ENCODE measurements at regions not wholly inside any gene's neighbourhood (a gene's known extent, or its start where the extent isn't known, plus 50 kb on each side); places are given as distances from the start of the nearest gene placed in this dataset.
"Not testable (repeated sequence)": the region's sequence is repeated elsewhere in the genome, so short reads cannot be mapped to it uniquely, and the experiment has no call there.

- Histone ChIP-seq H3K9me3 (ENCODE audit: control insufficient read depth in 1 of 2, low read length in 2 of 2) (peaks cover 0 to 3% of the 10 kb centered on the region in 2 donors), H3K27ac (ENCODE audit: low read depth, low read length) (no peak overlapping the region), H3K4me1 (ENCODE audit: control insufficient read depth in 1 of 2, insufficient read depth in 2 of 2, low read length in 2 of 2) (no peaks in the 10 kb centered on the region), H3K4me3 (ENCODE audit: low read depth in 1 of 2, low read length in 2 of 2) (no peak overlapping the region), H3K36me3 (ENCODE audit: control insufficient read depth in 1 of 2, insufficient read depth in 2 of 2, low read length in 2 of 2) (no peaks in the 10 kb centered on the region), H3K9ac (ENCODE audit: low read depth in 1 of 2, low read length in 2 of 2) (no peak overlapping the region), H3K27me3 (ENCODE audit: control insufficient read depth in 1 of 2, insufficient read depth in 2 of 2, low read length in 2 of 2) (no peaks in the 10 kb centered on the region)
These were observed 1498.8 kb downstream of the SLITRK5 start for GRCh38 chr13:89169951-89170350.

- Histone ChIP-seq H3K27me3 (ENCODE audit: control insufficient read depth in 1 of 2, insufficient read depth in 2 of 2, low read length in 2 of 2) (no peaks in the 10 kb centered on the region), H3K4me3 (ENCODE audit: low read depth in 1 of 2, low read length in 2 of 2) (no peak overlapping the region), H3K36me3 (ENCODE audit: control insufficient read depth in 1 of 2, insufficient read depth in 2 of 2, low read length in 2 of 2) (no peaks in the 10 kb centered on the region), H3K27ac (ENCODE audit: low read depth, low read length) (no peak overlapping the region), H3K9ac (ENCODE audit: low read depth in 1 of 2, low read length in 2 of 2) (no peak overlapping the region), H3K4me1 (ENCODE audit: control insufficient read depth in 1 of 2, insufficient read depth in 2 of 2, low read length in 2 of 2) (no peaks in the 10 kb centered on the region), H3K9me3 (ENCODE audit: control insufficient read depth in 1 of 2, low read length in 2 of 2) (peaks cover 19 to 20% of the 10 kb centered on the region in 2 donors)
These were observed 1509.9 kb downstream of the SLITRK5 start for GRCh38 chr13:89181041-89181440.

- Histone ChIP-seq H3K4me1 (ENCODE audit: control insufficient read depth in 1 of 2, insufficient read depth in 2 of 2, low read length in 2 of 2) (no peaks in the 10 kb centered on the region), H3K27me3 (ENCODE audit: control insufficient read depth in 1 of 2, insufficient read depth in 2 of 2, low read length in 2 of 2) (no peaks in the 10 kb centered on the region), H3K9ac (ENCODE audit: low read depth in 1 of 2, low read length in 2 of 2) (no peak overlapping the region), H3K36me3 (ENCODE audit: control insufficient read depth in 1 of 2, insufficient read depth in 2 of 2, low read length in 2 of 2) (no peaks in the 10 kb centered on the region), H3K4me3 (ENCODE audit: low read depth in 1 of 2, low read length in 2 of 2) (no peak overlapping the region), H3K9me3 (ENCODE audit: control insufficient read depth in 1 of 2, low read length in 2 of 2) (no peaks in the 10 kb centered on the region), H3K27ac (ENCODE audit: low read depth, low read length) (no peak overlapping the region)
These were observed 1528.0 kb downstream of the SLITRK5 start for GRCh38 chr13:89199138-89199537.

GRCh38 chr13:89204435-89204834, 1533.3 kb downstream of the SLITRK5 start:
- Histone ChIP-seq H3K27ac (ENCODE audit: low read depth, low read length) (no peak overlapping the region), H3K4me3 (ENCODE audit: low read depth in 1 of 2, low read length in 2 of 2) (no peak overlapping the region), H3K4me1 (ENCODE audit: control insufficient read depth in 1 of 2, insufficient read depth in 2 of 2, low read length in 2 of 2) (no peaks in the 10 kb centered on the region), H3K36me3 (ENCODE audit: control insufficient read depth in 1 of 2, insufficient read depth in 2 of 2, low read length in 2 of 2) (no peaks in the 10 kb centered on the region), H3K9ac (ENCODE audit: low read depth in 1 of 2, low read length in 2 of 2) (no peak overlapping the region), H3K9me3 (ENCODE audit: control insufficient read depth in 1 of 2, low read length in 2 of 2) (peaks cover 0 to 2% of the 10 kb centered on the region in 2 donors), H3K27me3 (ENCODE audit: control insufficient read depth in 1 of 2, insufficient read depth in 2 of 2, low read length in 2 of 2) (no peaks in the 10 kb centered on the region)

- Histone ChIP-seq H3K36me3 (ENCODE audit: control insufficient read depth in 1 of 2, insufficient read depth in 2 of 2, low read length in 2 of 2) (no peaks in the 10 kb centered on the region), H3K4me3 (ENCODE audit: low read depth in 1 of 2, low read length in 2 of 2) (no peak overlapping the region), H3K27me3 (ENCODE audit: control insufficient read depth in 1 of 2, insufficient read depth in 2 of 2, low read length in 2 of 2) (no peaks in the 10 kb centered on the region), H3K27ac (ENCODE audit: low read depth, low read length) (no peak overlapping the region), H3K4me1 (ENCODE audit: control insufficient read depth in 1 of 2, insufficient read depth in 2 of 2, low read length in 2 of 2) (no peaks in the 10 kb centered on the region), H3K9me3 (ENCODE audit: control insufficient read depth in 1 of 2, low read length in 2 of 2) (peaks cover 0 to 2% of the 10 kb centered on the region in 2 donors), H3K9ac (ENCODE audit: low read depth in 1 of 2, low read length in 2 of 2) (no peak overlapping the region)
These were observed 1534.8 kb downstream of the SLITRK5 start for GRCh38 chr13:89205856-89206520.

GRCh38 chr13:89212186-89212585, 1541.0 kb downstream of the SLITRK5 start:
- no peak overlapping the region for H3K27ac ChIP-seq (ENCODE audit: low read depth, low read length)
- no peaks in the 10 kb centered on the region for H3K4me1 ChIP-seq (ENCODE audit: control insufficient read depth in 1 of 2, insufficient read depth in 2 of 2, low read length in 2 of 2)
- H3K27me3 ChIP-seq (ENCODE audit: control insufficient read depth in 1 of 2, insufficient read depth in 2 of 2, low read length in 2 of 2) = no peaks in the 10 kb centered on the region
- H3K36me3 ChIP-seq (ENCODE audit: control insufficient read depth in 1 of 2, insufficient read depth in 2 of 2, low read length in 2 of 2) = no peaks in the 10 kb centered on the region
- H3K9me3 ChIP-seq (ENCODE audit: control insufficient read depth in 1 of 2, low read length in 2 of 2) = peaks cover 2 to 12% of the 10 kb centered on the region in 2 donors
- H3K9ac ChIP-seq (ENCODE audit: low read depth in 1 of 2, low read length in 2 of 2) = no peak overlapping the region
- no peak overlapping the region for H3K4me3 ChIP-seq (ENCODE audit: low read depth in 1 of 2, low read length in 2 of 2)

- no peaks in the 10 kb centered on the region for H3K27me3 ChIP-seq (ENCODE audit: control insufficient read depth in 1 of 2, insufficient read depth in 2 of 2, low read length in 2 of 2)
- H3K4me1 ChIP-seq (ENCODE audit: control insufficient read depth in 1 of 2, insufficient read depth in 2 of 2, low read length in 2 of 2) = no peaks in the 10 kb centered on the region
- H3K9me3 ChIP-seq (ENCODE audit: control insufficient read depth in 1 of 2, low read length in 2 of 2) = peaks cover 0 to 12% of the 10 kb centered on the region in 2 donors
- no peak overlapping the region for H3K9ac ChIP-seq (ENCODE audit: low read depth in 1 of 2, low read length in 2 of 2)
- H3K4me3 ChIP-seq (ENCODE audit: low read depth in 1 of 2, low read length in 2 of 2) = no peak overlapping the region
- no peak overlapping the region for H3K27ac ChIP-seq (ENCODE audit: low read depth, low read length)
- no peaks in the 10 kb centered on the region for H3K36me3 ChIP-seq (ENCODE audit: control insufficient read depth in 1 of 2, insufficient read depth in 2 of 2, low read length in 2 of 2)
These were observed 1543.0 kb downstream of the SLITRK5 start for GRCh38 chr13:89214185-89214584.

- peaks cover 0 to 12% of the 10 kb centered on the region in 2 donors for H3K9me3 ChIP-seq (ENCODE audit: control insufficient read depth in 1 of 2, low read length in 2 of 2)
- H3K36me3 ChIP-seq (ENCODE audit: control insufficient read depth in 1 of 2, insufficient read depth in 2 of 2, low read length in 2 of 2); H3K4me1 ChIP-seq (ENCODE audit: control insufficient read depth in 1 of 2, insufficient read depth in 2 of 2, low read length in 2 of 2); H3K27me3 ChIP-seq (ENCODE audit: control insufficient read depth in 1 of 2, insufficient read depth in 2 of 2, low read length in 2 of 2); H3K9ac ChIP-seq (ENCODE audit: low read depth in 1 of 2, low read length in 2 of 2); H3K27ac ChIP-seq (ENCODE audit: low read depth, low read length); H3K4me3 ChIP-seq (ENCODE audit: low read depth in 1 of 2, low read length in 2 of 2): not testable (repeated sequence)
These were observed 1544.1 kb downstream of the SLITRK5 start for GRCh38 chr13:89215319-89215718.

- H3K4me3 ChIP-seq (ENCODE audit: low read depth in 1 of 2, low read length in 2 of 2) = no peak overlapping the region
- no peaks in the 10 kb centered on the region for H3K27me3 ChIP-seq (ENCODE audit: control insufficient read depth in 1 of 2, insufficient read depth in 2 of 2, low read length in 2 of 2)
- H3K9me3 ChIP-seq (ENCODE audit: control insufficient read depth in 1 of 2, low read length in 2 of 2) = peaks cover 11 to 24% of the 10 kb centered on the region in 2 donors
- no peaks in the 10 kb centered on the region for H3K4me1 ChIP-seq (ENCODE audit: control insufficient read depth in 1 of 2, insufficient read depth in 2 of 2, low read length in 2 of 2)
- H3K27ac ChIP-seq (ENCODE audit: low read depth, low read length) = no peak overlapping the region
- no peak overlapping the region for H3K9ac ChIP-seq (ENCODE audit: low read depth in 1 of 2, low read length in 2 of 2)
- no peaks in the 10 kb centered on the region for H3K36me3 ChIP-seq (ENCODE audit: control insufficient read depth in 1 of 2, insufficient read depth in 2 of 2, low read length in 2 of 2)
These were observed 1546.6 kb downstream of the SLITRK5 start for GRCh38 chr13:89217813-89218212.

GRCh38 chr13:89221557-89222158, 1550.5 kb downstream of the SLITRK5 start:
- Histone ChIP-seq H3K9ac (ENCODE audit: low read depth in 1 of 2, low read length in 2 of 2) (no peak overlapping the region), H3K27ac (ENCODE audit: low read depth, low read length) (no peak overlapping the region), H3K4me1 (ENCODE audit: control insufficient read depth in 1 of 2, insufficient read depth in 2 of 2, low read length in 2 of 2) (no peaks in the 10 kb centered on the region)

More at GRCh38 chr13:89221557-89222158, 1550.5 kb downstream of the SLITRK5 start:
- no peaks in the 10 kb centered on the region for H3K27me3 ChIP-seq (ENCODE audit: control insufficient read depth in 1 of 2, insufficient read depth in 2 of 2, low read length in 2 of 2)
- no peaks in the 10 kb centered on the region for H3K36me3 ChIP-seq (ENCODE audit: control insufficient read depth in 1 of 2, insufficient read depth in 2 of 2, low read length in 2 of 2)
- H3K9me3 ChIP-seq (ENCODE audit: control insufficient read depth in 1 of 2, low read length in 2 of 2) = peaks cover 11 to 20% of the 10 kb centered on the region in 2 donors
- H3K4me3 ChIP-seq (ENCODE audit: low read depth in 1 of 2, low read length in 2 of 2) = no peak overlapping the region
